HEK293T (cell line): ENCODE measurements at regions not wholly inside any gene's neighbourhood (a gene's known extent, or its start where the extent isn't known, plus 50 kb on each side); places are given as distances from the start of the nearest gene placed in this dataset.

ENCODE experiments used
- ARNT ChIP-seq: fragments of 450-650 bp; IDR thresholded peaks from 2 replicates; pipeline ENCODE4 v1.6.1; 2017; ENCODE audit warnings: mild to moderate bottlenecking
- BHLHE40 ChIP-seq: fragments of 450-650 bp; IDR thresholded peaks from 2 replicates; pipeline ENCODE4 v1.6.1; 2016; ENCODE audit warnings: mild to moderate bottlenecking, moderate library complexity, borderline replicate concordance
- CTBP1 ChIP-seq: fragments of 450-650 bp; IDR thresholded peaks from 2 replicates; pipeline ENCODE4 v1.6.1; 2016; ENCODE audit warnings: borderline replicate concordance
- ELF4 ChIP-seq: fragments of 450-650 bp; IDR thresholded peaks from 2 replicates; pipeline ENCODE4 v1.6.1; 2017; ENCODE audit warnings: antibody characterized with exemption
- FOXA1 ChIP-seq: fragments of 450-650 bp; IDR thresholded peaks from 2 replicates; pipeline ENCODE4 v1.6.1; 2016; ENCODE audit warnings: mild to moderate bottlenecking
- FOXK2 ChIP-seq: fragments of 450-650 bp; IDR thresholded peaks from 2 replicates; pipeline ENCODE4 v1.6.1; 2016; ENCODE audit warnings: mild to moderate bottlenecking
- FOXM1 ChIP-seq: fragments of 450-650 bp; IDR thresholded peaks from 2 replicates; pipeline ENCODE4 v1.6.1; 2017; ENCODE audit warnings: mild to moderate bottlenecking, borderline replicate concordance
- LEF1 ChIP-seq: fragments of 450-650 bp; IDR thresholded peaks from 2 replicates; pipeline ENCODE4 v1.6.1; 2017; ENCODE audit warnings: mild to moderate bottlenecking, borderline replicate concordance
- NFRKB ChIP-seq: fragments of 450-650 bp; IDR thresholded peaks from 2 replicates; pipeline ENCODE4 v1.6.1; 2016; ENCODE audit warnings: mild to moderate bottlenecking, moderate library complexity
- SP1 ChIP-seq: fragments of 450-650 bp; IDR thresholded peaks from 2 replicates; pipeline ENCODE4 v1.6.1; 2017
- SUZ12 ChIP-seq: fragments of 450-650 bp; IDR thresholded peaks from 2 replicates; pipeline ENCODE4 v1.6.1; 2016; ENCODE audit warnings: mild to moderate bottlenecking
- TARDBP ChIP-seq: fragments of 450-650 bp; IDR thresholded peaks from 2 replicates; pipeline ENCODE4 v1.6.1; 2016
- ZNF384 ChIP-seq: fragments of 450-650 bp; IDR thresholded peaks from 2 replicates; pipeline ENCODE4 v1.6.1; 2016
- TF ChIP-seq, protein P1 (sequence below): fragments of 450-650 bp; IDR thresholded peaks from 2 replicates; pipeline ENCODE4 v1.6.1; 2016

DNA sequence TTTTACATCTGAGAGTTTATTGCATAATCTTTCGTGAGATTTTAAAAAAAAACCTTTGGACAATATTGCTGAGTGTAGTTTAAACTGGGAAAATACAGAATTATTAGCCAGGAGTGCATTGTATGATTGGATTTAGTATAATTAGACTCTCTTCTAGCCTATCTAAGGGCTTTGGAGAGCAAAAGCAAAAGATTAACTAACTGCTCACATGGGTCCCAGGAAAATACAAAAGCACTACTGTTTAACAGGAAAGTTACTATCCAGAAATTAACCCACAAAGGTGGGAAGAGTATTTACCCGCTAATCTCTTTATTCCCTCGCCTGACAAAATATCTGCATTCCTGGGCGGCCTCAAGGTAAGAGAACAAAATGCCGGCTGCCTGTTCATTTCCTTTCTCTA lies 309.5 kb downstream of the ATXN7L3B start:
- no peak for TF ChIP-seq BHLHE40
- TF ChIP-seq ZNF384 = no peak
- no peak for TF ChIP-seq ELF4
- TF ChIP-seq FOXM1 = no peak
- TF ChIP-seq SP1 = no peak
- TF ChIP-seq TARDBP = no peak
- TF ChIP-seq ARNT = no peak
- TF ChIP-seq NFRKB = no peak
- no peak for TF ChIP-seq FOXA1
- no peak for TF ChIP-seq SUZ12
- TF ChIP-seq, protein P1, sequence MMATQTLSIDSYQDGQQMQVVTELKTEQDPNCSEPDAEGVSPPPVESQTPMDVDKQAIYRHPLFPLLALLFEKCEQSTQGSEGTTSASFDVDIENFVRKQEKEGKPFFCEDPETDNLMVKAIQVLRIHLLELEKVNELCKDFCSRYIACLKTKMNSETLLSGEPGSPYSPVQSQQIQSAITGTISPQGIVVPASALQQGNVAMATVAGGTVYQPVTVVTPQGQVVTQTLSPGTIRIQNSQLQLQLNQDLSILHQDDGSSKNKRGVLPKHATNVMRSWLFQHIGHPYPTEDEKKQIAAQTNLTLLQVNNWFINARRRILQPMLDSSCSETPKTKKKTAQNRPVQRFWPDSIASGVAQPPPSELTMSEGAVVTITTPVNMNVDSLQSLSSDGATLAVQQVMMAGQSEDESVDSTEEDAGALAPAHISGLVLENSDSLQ = no peak
- no peak for TF ChIP-seq LEF1
- TF ChIP-seq CTBP1 = no peak
- TF ChIP-seq FOXK2 = no peak
